Endothelial cell of umbilical vein (primary cell): ENCODE measurements at regions not wholly inside any gene's neighbourhood (a gene's known extent, or its start where the extent isn't known, plus 50 kb on each side); places are given as distances from the start of the nearest gene placed in this dataset.

ENCODE experiments used
- EZH2 ChIP-seq: IDR thresholded peaks from 2 replicates; pipeline ENCODE4 v1.6.1; 2012; ENCODE audit warnings: borderline replicate concordance, low read depth, mild to moderate bottlenecking, moderate library complexity, low read length, inconsistent platforms; ENCODE audit not compliant: severe bottlenecking
- JUN ChIP-seq: IDR thresholded peaks from 2 replicates; pipeline ENCODE4 v1.6.1; 2011; ENCODE audit warnings: borderline replicate concordance, low read depth; ENCODE audit not compliant: insufficient read length, insufficient read depth
- MYC ChIP-seq: IDR thresholded peaks from one replicate; pipeline ENCODE4 v1.6.1; 2011; ENCODE audit warnings: mild to moderate bottlenecking, low read depth, low read length
- POLR2A ChIP-seq: IDR thresholded peaks from 2 replicates; pipeline ENCODE4 v1.6.1; 2012; ENCODE audit warnings: low read depth, mild to moderate bottlenecking, control low read depth, low read length
- TF ChIP-seq, protein P1 (sequence below), 2 donors: IDR thresholded peaks; 1 replicate in 1 of 2; 2 replicates in 1 of 2; pipeline ENCODE4 v1.5.1; 2011; ENCODE audit warnings: low read length in 2 of 2, mild to moderate bottlenecking in 2 of 2, moderate library complexity in 2 of 2, control low read depth in 1 of 2, inconsistent platforms in 1 of 2, low read depth in 1 of 2; ENCODE audit not compliant: insufficient read depth in 1 of 2; ENCODE audit errors: extremely low read depth in 1 of 2

DNA sequence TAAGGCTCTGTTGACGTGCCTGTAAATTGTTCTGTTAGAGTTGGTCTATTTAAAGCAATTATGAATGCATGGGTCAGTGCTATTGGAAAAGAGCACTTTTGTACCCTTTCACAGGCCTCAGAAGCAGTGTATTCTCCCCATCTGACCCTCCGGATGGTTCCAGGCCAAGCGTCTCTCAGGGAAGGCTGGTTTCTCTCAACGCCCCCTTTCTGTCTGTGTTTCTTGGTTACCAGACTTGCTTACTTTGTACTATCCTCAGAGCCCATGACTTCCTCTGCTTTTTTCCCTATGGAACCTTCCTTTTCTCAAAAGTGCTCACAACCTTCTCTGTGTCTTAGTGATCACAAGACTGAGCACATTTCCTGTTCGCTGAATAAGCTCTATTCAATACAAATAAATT is 559.3 kb upstream of the ZFP42 start:
- TF ChIP-seq, protein P1, sequence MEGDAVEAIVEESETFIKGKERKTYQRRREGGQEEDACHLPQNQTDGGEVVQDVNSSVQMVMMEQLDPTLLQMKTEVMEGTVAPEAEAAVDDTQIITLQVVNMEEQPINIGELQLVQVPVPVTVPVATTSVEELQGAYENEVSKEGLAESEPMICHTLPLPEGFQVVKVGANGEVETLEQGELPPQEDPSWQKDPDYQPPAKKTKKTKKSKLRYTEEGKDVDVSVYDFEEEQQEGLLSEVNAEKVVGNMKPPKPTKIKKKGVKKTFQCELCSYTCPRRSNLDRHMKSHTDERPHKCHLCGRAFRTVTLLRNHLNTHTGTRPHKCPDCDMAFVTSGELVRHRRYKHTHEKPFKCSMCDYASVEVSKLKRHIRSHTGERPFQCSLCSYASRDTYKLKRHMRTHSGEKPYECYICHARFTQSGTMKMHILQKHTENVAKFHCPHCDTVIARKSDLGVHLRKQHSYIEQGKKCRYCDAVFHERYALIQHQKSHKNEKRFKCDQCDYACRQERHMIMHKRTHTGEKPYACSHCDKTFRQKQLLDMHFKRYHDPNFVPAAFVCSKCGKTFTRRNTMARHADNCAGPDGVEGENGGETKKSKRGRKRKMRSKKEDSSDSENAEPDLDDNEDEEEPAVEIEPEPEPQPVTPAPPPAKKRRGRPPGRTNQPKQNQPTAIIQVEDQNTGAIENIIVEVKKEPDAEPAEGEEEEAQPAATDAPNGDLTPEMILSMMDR (IDR thresholded peaks at IDR 0.05; ENCODE audit: extremely low read depth in 1 of 2, insufficient read depth in 1 of 2, low read depth in 1 of 2, low read length in 2 of 2) = no peak
- no peak for TF ChIP-seq EZH2
- no peak for TF ChIP-seq POLR2A
- TF ChIP-seq JUN = no peak
- TF ChIP-seq MYC = no peak
